Hematopoietic multipotent progenitor cell treated with erythropoietin and hydrocortisone succinate and interleukin-3 and kit ligand, for 6 days (in vitro differentiated cells): ENCODE measurements at regions not wholly inside any gene's neighbourhood (a gene's known extent, or its start where the extent isn't known, plus 50 kb on each side); places are given as distances from the start of the nearest gene placed in this dataset.

Source experiments
- DNase-seq: peaks from one replicate; pipeline ENCODE4 v3.0.0-alpha.2; 2015

DNA sequence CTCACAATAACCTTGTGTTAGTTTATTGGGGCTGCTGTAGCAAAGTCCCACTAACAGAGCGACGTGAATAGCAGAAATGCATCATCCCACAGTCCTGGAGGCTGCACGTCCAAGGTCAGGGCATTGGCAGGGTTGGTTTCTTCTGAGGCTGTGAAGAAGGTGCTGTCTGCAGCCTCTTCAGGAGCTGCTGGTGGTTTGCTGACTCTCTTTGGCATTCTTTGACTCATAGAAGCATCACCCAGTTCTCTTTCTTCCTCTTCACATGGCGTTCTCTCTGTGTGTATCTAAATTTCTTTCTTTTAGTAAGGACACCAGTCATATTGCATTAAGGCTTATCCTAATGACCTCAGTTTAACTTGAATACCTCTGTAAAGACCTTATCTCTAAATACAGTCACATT is 428.4 kb upstream of the KLF6 start:
- no peak for DNase-seq

DNA sequence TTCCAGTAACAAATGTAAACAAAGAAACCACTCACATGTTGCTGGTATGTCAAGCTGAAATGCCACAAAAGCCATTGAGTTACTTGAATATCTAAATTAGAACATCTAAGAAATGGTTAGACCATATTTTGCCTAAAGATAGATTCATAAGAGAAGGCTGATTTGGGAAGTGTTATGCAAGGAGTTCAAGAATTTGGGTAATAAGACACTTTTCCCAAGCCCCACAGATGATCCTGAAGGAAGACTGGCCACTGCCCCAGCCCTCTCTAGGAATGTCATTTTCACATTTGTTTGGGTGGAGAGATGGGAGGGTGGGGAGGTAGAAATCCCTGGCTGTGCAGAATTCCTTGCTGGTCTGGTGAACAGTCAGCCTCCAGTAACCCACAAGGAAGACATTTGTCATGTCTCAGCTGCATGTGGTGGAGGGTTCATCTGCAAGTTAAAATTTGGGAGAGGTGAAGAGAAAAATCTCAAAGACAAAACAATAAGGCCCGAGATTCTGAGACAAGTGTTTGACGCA is 427.2 kb upstream of the KLF6 start:
- DNase-seq, result no peak

DNA sequence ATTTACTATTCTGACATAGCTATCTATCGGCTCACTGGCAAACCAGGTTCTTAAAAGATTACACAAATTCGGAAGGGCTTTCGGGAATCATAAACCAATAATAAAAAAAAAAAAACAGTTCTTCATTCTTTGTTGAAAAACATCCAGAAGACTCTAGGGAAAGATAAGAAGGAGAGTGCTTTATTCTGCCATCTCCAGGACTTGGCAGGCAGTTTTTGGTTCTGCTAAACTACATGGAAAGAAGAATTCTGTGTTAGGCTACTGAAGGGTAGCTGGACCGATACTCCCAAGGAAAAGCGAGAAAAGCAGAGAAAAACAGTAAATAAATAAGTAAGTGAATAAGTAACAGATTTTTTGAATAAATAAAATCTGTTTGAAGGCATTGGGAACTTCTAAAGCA is 423.5 kb upstream of the KLF6 start:
- no peak for DNase-seq

DNA sequence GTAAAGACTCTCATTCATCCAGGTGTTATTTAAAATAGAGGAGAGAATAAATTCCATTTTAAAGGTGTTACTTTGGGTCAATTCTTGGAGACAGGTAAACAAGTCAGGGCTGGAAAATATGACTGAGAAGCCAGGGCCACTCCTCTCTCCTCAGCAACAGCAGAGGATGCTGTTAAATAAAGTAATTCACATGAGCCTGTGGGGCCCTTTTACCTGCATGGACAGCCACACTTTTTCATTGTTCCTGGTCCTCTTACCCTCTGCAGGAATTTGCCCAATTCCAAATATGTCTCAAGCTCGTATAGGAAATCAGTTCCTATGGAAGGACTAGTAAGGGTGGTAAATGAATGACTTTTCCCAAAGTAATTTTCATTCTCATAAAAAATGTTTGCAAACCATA is 420.1 kb upstream of the KLF6 start:
- no peak for DNase-seq

DNA sequence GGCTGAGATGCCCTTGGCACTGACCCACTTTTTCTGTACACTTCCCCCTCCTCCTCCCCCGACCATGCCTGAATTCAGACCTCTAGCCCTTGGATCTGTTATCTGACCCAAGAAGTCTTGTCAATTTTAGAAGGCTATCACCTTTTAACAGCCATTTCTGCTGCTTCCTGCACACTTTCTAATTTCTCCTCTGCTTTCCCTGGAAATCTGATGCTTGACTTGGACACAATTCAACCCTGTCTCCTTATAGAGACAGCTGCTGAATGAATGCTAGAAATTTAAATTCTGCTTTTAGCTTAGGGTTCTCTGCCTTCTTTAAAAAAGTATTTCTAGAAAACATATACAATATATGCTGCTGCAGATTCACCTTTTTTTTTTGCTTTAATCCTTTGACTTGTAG is 417.9 kb upstream of the KLF6 start:
- DNase-seq, result no peak

DNA sequence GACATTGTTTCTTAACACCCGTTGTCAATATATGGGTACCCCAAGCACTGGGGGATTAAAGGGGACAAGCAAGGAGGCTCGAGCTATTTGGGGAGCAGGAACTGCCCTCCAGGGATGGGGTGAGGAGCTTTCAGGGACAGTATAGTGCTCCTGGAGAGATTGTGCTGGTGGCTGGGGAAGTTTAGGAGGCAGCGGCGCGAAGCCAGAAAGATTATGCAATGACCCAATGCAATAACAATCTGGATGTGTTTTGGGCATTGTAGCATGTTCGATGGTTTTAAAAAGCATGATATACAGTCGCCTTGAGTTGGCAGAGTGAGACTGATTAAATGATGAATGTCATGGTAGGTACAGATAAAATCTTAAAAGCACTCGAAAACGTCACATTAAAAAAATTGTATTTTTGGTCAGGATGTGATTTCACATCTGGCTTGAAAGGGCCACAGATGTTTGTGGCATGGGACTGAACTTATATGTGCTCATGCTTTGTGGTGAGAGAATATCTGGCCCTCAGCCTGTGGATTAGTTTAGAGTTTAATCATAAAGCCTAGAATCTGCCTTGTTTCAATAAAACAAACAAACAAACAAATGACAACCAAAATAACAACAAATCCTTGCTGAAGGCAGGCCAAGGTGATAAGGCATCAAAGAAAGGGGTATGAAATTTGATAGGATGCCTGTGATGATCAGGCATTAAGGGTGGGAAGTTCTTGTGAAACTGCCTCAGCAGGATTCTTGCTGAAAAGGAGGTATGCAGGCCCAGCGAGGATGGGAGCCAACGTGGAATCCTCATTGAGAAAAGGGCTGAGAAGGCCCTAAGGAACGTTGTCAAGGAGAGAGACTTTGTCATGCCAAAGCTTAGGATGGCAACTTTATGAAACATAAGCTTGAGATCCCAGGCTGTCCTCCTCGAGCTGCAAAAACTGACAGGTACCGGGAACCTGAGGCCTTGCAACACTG is 417.1 kb upstream of the KLF6 start:
- no peak for DNase-seq

DNA sequence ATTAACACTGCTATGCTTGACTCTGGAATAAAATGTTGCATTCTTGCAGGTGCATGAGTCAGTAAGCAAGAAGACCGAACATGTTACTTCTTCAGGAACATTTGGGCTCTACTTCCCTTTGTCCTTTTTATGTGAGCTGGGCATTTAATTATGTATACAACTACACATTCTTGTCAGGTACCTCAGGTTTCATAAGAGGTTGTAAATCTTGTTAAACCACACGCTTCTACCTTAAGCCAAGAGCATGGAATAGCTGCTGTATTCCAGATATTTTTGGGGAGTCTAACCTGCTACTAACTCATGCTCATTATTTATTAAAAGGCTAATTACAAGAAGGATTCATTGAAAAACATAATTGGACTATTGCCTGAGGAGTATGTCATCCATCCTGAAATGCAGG is 414.2 kb upstream of the KLF6 start:
- no peak for DNase-seq

DNA sequence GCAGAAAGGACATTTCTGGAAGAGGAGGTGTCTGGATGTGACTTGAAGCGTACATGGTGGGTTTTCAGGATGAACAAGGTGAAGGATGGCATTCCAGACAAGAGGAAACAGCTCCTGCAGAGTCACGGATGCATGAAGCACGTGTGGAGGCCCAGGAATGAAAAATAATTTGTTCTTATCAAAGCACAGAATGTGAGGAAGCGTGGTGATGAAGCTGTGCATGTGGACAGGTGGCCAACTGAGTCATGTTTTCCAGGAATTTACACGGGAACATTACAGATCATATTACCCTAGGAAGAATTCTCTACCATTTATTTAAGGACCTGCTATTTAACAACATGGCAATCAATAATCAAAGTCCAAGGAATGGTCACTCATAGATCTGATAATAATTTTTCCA is 413.2 kb upstream of the KLF6 start:
- DNase-seq, result no peak

DNA sequence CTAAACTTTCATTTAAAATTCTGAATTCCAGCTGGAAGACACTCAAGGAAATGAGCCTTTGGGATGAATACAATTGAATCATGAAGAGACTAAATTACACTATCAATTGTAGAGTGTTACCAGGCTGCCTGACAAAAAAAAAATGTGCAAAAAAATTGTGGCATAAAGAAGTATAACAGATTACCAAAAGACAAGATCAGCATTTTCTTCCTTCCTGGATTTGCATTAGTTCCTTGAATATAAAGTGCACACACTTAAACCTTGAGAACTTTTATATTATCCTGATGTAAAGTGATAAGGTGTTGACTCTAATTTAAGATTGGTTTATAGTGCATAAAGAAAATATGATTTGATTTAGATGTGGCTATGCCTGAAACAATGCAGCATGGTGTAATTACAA is 412.7 kb upstream of the KLF6 start:
- DNase-seq, result no peak

DNA sequence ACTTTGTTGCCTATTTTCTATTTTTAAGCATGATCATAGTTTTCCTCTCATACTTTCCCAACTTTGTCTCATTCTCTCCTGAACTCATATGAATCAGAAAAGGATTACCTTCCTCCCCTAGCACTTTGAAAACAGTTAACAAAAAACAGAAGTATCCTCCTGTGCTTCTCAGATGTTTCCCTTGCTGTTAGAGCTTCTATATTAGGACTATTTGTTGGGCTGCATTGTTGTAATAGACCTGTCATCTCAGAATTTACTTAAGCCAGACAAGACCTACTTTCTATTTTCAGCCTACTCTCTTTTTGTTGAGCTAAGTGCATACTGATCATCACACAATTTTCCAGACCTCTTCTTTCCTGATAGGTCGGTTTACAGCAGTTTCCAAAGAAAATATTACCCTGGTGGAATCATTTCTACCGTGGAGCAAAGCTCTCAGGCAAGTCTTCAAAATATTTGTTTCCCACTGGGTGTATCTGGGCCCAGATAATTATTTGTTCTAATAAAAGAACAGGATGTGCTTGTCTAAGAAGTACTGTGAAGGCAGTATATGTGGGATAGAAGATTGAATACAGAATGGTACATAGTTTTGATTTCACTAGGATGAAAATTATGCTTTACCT is 411.9 kb upstream of the KLF6 start:
- DNase-seq, result no peak

DNA sequence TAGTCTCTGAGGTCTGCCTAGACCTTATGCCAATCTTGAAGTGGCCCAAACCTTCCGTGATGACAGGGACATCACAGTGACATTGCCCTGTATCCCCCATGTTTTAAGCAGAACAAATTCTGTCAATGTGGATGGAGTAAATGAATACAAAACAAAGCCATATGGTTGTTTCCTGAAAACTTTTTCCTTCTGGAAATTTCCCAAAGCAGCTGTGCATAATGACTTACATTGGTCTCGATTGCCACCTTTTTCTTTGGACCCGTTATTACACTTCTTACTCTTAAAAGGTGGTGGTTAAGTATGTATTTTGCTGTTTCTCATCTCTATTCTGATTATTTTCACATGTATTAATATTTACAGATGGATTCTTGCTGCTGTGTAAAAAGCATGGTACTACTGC is 411.2 kb upstream of the KLF6 start:
- no peak for DNase-seq

DNA sequence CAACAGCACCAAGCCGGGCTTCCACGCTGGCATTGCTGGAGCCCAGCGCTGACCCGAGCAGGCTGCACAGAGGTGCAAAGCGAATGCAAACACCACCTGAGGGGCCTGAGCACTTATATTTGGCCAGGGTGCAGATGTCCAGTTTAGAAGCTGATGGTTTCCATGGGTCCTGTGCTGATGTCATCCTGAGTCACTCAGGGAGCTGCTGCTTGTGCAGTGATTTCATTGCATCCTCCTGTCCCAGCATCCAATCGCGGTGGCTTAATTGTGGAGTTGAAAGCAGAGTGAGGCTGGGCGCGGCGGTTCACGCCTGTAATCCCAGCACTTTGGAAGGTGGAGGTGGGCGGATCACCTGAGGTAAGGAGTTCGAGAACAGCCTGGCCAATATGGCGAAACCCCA is 410.2 kb upstream of the KLF6 start:
- no peak for DNase-seq

DNA sequence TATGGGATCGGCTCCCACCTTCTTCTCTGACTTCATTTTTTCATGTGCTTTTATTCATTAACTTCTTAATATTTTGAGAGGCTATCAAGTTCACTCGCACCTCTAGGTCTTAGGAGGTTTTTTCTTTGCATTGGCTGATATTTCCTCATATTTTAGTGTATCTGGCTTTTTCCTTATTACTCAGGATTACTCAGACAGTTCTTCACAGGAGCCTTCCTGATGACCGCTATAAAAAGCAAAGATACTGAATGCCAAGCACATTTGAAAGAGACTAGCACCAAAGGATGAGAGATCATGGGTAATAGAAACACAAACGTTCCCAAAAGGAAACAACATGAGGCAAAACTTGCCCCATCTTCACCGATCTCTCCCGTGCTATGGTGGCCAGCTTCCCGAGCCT is 409.2 kb upstream of the KLF6 start:
- no peak for DNase-seq

DNA sequence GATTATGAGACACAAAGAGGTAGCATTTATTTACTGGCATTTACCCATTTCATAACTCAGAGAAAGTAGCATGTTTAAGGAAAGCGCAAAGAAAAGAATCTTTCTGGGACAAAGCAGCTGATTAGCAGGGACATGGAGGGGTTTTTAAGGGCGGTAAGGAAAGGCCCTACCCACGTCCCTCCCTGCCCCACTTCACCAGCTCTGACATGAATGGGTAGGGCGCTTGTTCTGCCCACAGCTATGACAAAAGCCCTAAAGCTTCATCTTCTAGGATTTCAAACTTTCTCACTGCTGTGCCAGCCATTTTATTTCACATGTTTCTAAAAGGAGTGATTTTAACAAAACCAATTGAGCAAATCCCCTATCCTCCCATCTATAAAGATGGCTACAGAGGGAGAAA is 406.9 kb upstream of the KLF6 start:
- no peak for DNase-seq

DNA sequence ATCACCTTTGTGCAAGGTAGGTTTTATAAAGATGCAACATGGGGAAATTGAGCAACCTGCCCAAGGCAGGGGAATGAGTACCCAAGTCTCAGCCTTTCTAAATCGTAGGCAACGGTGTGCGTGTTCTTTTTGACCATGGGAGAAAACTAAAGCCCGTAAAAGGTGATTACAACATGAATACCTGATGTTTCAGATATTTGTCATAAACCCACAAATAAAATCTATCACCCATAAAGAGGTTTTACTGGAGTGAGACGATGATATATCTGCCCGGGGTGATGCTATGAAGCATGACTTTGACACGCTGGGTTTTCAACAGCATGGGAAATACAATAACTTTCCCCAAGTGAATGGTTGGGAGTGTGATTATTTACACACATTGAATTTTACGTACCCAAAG is 406.3 kb upstream of the KLF6 start:
- DNase-seq, result no peak

DNA sequence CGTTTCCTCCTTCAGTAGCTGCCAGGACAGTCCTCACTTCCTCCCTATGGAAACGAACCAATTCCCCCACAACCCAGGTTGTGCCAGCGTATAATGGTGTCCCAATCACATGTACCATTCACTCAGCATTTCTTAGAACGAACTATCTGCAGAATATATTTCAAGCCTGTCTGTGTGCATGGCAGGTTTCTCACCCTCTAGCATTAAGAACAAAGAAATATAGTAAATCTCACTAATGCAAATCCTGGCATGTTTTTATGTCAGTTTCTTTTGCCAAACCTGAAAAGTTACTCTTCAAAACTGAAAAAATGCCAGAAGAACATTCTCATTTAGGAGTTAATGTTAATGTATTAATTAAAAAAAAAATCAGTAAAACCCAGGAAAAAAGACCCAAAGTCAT is 405.9 kb upstream of the KLF6 start:
- DNase-seq, result no peak

DNA sequence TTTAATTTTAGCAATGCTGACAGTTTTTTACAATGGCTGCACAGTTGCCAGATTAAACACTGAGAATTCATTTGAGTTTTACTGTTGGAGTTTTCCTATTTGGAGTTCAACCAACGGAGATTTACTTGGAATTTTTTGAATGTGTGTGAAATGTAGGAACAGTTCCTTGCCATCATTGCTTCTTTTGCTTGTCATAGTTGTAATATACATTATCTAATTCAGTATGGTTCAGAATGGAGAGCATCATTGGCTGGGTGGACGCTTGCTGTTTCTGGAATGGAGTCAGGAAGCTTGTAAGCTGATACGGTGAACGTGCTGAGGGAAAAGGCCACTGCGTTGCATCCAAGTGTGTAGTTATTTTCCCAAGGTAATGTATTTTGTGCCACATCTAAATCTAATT is 404.3 kb upstream of the KLF6 start:
- no peak for DNase-seq

DNA sequence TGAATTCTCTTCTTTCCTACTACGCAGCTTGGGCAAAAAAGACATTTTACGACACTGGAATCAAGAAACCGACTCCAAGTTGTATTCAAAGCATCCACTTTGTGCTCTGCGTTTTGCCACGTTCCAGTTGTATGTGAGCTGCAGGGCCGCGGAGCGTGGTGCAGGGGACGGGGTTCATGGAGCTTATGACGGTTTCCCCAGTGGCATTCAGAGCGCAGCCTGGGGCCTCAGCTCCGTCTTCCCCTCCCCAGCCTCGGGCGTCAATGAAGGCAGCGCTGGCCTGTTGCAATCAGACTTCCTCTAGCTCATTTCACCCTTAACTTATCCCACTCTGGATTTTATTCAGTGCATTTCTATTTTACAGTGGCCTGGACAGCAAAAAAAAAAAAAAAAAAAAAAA is 403.4 kb upstream of the KLF6 start:
- DNase-seq, result no peak

DNA sequence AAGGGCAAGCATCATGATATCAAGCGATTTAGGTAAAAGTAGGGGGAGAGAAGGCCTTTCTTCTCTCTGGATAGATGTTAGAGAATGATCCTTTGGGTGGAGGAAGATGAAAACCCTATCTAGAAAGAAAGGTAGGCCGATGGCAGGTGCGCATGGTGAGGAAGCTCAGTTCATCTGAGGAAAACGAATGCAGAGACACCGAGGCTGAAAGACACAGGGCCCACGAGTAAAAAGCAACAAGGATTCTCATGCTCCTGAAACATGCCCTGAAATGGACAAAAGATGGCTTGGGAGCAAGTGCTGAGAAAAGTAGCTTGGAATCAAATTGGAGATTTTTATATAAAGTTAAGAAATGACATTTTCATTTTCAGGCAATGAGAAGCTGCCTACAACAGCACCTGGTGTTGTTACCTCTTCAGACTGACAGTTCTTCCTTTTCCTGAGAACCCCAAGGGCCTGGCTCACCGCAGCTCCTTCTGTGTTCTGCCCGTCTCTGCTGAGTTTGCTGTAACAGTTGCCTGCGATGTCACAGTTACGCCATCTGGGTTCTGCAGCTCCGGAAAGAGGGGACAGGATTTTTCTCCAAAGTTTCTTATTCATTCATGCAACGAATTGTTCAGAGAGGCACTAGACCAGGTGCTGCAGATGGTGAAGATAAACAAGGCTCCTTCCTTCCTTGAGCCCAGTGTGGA is 402.0 kb upstream of the KLF6 start:
- no peak for DNase-seq

DNA sequence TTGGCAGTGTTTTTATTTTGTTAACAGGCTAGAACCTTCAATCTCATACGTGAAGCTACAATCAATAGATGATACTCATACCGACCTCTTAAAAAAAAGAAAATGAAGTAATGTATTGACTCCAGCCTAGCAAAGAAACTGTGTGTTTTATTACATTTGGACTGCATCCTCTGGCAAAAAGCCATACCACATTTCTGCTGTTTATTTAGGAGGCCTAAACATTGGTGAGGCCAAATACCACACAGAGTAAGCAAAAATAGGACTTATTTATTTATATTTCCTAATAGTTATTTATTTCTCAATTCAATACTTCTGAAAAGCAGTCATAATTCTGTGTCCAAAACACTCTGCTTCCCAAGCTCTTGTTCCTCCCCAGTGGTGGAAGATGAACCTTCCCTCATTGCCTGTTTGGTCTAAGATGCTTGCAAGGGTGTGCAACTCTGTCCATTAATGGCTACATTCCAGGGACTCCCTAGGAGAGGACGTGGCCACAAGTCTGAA is 398.8 kb upstream of the KLF6 start:
- DNase-seq, result no peak

DNA sequence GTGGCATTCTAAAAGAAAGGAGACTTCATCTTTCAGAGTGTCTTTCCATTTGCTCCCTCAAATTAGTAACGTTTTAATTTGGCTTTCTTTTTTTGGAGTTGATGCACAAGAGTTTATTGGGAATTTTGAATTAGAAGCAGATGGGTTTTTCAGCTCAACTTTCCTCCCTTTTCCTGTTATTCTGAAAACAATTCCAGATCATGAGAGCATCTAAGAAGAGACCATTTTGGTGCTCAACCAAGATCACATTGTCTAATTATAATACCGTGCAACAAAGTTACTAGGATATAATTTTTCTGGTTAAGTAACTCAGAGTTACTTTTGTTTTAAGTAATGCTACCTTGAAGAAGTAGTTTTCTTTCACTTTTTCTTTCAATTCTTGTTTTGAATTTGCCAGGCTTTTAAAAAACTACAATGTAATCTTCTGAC is 396.6 kb upstream of the KLF6 start:
- DNase-seq, result no peak

DNA sequence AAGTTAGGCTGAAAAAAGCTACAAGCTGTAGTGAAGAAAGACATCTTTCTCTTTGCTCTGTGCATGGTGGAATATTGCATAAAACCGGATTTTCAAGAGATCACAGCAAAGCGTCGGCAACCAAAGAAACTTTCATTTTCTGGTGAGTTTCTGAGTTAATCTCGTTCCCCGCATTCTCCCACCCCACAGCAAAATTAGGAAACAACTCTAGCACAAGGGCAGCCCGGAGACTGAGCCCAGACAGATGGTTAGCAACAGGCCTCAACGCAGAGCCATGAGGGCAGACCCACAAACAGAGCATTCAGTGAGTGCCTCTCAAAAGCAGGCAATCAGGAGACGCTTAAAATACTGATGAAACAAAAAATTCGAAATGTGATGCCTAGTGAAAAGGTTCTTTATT is 396.1 kb upstream of the KLF6 start:
- no peak for DNase-seq

DNA sequence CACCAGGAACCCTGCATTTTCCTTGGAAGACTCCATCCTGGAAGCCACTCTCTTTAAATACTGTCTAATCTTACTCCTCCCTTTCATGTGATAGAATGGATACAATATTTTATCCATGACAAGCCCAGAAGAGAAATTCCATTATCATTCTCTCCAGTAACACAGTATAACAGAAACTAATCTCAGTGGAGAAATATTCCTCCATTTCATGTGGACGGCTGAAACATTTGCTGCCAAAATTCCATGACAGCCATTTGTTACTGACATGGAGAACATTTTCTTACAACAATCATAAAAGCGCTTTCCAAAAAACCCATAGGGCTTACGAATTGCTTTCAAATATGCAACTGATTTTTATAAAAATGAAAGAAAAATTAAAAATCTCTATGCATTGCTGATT is 392.8 kb upstream of the KLF6 start:
- no peak for DNase-seq
